ENCODE measurements at regions not wholly inside any gene's neighbourhood (a gene's known extent, or its start where the extent isn't known, plus 50 kb on each side); places are given as distances from the start of the nearest gene placed in this dataset.

DNA sequence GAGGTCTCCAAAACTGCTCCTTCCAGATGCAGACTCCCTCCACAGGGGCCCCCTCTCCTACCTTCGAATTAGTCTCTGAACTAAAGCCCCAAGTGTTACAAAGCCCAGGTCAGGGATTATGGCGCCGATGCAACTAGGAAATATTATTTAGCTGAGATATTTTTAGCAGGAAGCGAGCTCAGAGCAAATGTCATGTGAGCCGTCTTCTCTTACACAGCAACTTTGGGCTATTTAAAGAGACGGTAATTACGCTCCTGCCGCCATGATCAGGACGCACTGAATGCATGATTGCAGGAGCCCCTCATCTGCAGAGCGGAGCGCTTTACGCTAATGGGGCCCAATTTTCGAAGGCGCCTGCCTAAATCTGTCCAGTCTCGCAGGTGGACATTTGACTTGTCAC lies 55.3 kb upstream of the TARDBP start:
- Histone ChIP-seq H3K9me3 (peaks cover 0 to 15% (median 5%) of the 10 kb centered on the region in 4 donors), H3K27me3 (peaks cover 0 to 7% (median 2%) of the 10 kb centered on the region in 4 donors), H3K36me3 (no peaks in the 10 kb centered on the region), H3K4me3 (no peak overlapping the region), H3K27ac (replicated peaks in 1 of 4) (no peak overlapping the region), H3K4me1 (peaks cover 2 to 15% (median 9%) of the 10 kb centered on the region in 4 donors)
- intact Hi-C loops (cut with DNase I): no loop called here
- TF ChIP-seq POLR2A (IDR thresholded peaks at IDR 0.05; ENCODE audit: low read depth) (no peak), POLR2AphosphoS5 (IDR thresholded peaks at IDR 0.05) (no peak), EP300 (IDR thresholded peaks at IDR 0.05) (no peak)
- TF ChIP-seq, protein P1, sequence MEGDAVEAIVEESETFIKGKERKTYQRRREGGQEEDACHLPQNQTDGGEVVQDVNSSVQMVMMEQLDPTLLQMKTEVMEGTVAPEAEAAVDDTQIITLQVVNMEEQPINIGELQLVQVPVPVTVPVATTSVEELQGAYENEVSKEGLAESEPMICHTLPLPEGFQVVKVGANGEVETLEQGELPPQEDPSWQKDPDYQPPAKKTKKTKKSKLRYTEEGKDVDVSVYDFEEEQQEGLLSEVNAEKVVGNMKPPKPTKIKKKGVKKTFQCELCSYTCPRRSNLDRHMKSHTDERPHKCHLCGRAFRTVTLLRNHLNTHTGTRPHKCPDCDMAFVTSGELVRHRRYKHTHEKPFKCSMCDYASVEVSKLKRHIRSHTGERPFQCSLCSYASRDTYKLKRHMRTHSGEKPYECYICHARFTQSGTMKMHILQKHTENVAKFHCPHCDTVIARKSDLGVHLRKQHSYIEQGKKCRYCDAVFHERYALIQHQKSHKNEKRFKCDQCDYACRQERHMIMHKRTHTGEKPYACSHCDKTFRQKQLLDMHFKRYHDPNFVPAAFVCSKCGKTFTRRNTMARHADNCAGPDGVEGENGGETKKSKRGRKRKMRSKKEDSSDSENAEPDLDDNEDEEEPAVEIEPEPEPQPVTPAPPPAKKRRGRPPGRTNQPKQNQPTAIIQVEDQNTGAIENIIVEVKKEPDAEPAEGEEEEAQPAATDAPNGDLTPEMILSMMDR (IDR thresholded peaks at IDR 0.05): no peak
- no peak for DNase-seq (ENCODE audit: extremely low spot score)
- WGBS: 63% methylated on average over 15 of the region's 15 CpGs

DNA sequence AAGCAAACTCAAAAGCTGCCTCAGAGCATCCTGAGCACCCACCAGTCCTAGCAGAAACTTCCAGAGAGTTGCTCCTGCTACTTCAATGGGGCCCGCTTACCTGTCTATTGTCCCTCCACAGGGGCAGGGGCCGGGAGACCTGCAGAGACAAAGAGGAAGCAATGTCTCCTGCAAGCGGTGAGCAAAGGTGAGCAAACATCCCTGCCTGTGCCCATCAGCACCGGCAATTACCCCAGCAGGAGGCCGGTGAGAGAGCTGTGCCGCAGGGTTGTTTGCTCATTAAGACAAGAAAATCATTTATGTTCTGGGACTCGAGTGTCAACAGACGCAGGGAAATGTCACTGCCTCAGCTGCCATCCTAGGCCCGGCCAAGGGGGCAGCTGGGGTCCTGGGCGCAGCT lies 53.8 kb upstream of the TARDBP start:
- Histone ChIP-seq H3K4me1 (peaks cover 2 to 15% (median 9%) of the 10 kb centered on the region in 4 donors), H3K27me3 (peaks cover 0 to 18% (median 2%) of the 10 kb centered on the region in 4 donors), H3K27ac (replicated peaks in 1 of 4) (no peak overlapping the region), H3K9me3 (peaks cover 0 to 8% (median 3%) of the 10 kb centered on the region in 4 donors), H3K4me3 (no peak overlapping the region), H3K36me3 (no peaks in the 10 kb centered on the region)
- 88% methylated on average over 10 of the region's 10 CpGs for WGBS
- TF ChIP-seq, protein P1 (IDR thresholded peaks at IDR 0.05): no peak
- TF ChIP-seq POLR2A (IDR thresholded peaks at IDR 0.05; ENCODE audit: low read depth) (no peak), EP300 (IDR thresholded peaks at IDR 0.05) (no peak), POLR2AphosphoS5 (IDR thresholded peaks at IDR 0.05) (no peak)
- no peak for DNase-seq (ENCODE audit: extremely low spot score)
- intact Hi-C loops (cut with DNase I): no loop called here

DNA sequence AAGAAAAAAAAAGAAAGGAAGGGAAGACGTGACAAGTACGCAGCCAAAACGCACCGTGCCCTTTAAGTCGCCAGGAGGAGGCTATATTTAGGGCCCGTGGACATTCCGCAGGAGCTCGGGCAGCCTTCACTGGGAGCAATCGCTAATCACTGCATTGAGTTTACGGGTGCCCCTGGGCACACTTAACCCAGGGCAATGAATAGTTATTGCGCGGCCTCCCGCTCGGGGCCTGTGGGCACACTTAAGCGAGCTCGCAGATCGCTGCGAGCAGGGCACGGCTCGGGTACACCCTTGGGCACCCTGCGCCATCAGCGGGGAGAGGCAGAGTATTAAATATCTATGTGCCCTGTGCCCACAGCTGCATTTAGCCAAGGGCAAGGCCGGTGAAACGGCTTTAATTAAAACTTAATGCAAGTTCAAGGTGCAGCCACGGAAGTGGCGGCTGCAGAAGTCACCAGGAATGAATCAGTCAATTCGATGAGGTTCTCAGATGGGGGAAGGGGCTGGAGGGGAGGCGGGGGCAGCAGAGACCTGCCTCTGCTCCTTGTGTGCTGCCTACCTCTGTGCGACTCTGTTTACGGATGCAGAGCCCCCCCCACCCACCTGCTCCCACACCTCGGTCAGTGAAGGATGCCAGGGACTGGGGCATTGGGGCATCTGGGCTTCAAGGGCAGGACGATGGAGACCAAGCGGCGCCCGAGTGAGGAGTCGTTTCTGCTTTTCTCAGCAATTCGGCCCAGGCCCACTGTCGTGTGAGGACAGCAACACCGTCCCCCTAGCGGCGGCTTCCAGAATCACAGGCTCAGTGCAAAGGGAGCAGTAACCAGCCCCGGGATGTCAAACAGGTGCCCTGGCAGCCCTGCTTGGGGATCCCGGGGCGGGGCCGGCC lies 51.8 kb upstream of the TARDBP start:
- intact Hi-C loops (cut with DNase I): no loop called here
- Histone ChIP-seq H3K36me3 (no peaks in the 10 kb centered on the region), H3K9me3 (no peaks in the 10 kb centered on the region), H3K4me1 (peaks cover 2 to 15% (median 9%) of the 10 kb centered on the region in 4 donors), H3K27ac (replicated peaks in 1 of 4) (no peak overlapping the region), H3K4me3 (no peak overlapping the region), H3K27me3 (peaks cover 0 to 28% (median 2%) of the 10 kb centered on the region in 4 donors)
- peak; percentile 95 for DNase-seq (ENCODE audit: extremely low spot score)
- WGBS: 75% methylated on average over 34 of the region's 45 CpGs
- TF ChIP-seq, protein P1 (IDR thresholded peaks at IDR 0.05): peak; percentile 69 to 93 (median 79)
- no peak for TF ChIP-seq POLR2AphosphoS5 (IDR thresholded peaks at IDR 0.05)

DNA sequence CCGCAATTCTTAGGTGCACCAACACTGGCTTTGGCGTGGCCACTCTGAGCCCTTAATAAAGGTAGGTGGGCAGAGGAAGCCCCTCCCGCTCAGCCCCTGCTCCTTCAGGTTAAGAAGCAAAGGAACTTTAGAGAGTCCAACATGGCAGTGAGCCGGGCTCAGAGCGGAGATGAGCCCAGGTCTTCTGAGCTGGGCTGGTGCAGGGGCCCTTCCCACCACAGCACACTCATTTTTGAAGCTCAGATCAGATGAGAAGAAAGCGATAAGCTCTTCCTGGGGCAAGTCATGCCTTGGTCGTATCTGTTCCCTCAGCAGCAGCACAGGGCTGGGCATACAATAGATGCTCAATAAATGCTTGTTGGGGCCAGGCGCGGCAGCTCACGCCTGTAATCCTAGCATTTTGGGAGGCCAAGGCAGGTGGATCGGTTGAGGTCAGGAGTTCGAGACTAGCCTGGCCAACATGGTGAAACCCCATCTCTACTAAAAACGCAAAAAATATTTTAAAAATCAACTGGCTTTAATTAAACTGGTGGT lies 51.1 kb upstream of the TARDBP start:
- no peak for TF ChIP-seq POLR2A (IDR thresholded peaks at IDR 0.05; ENCODE audit: low read depth)
- peaks cover 0 to 28% (median 2%) of the 10 kb centered on the region in 4 donors for H3K27me3 ChIP-seq
- H3K36me3 ChIP-seq: no peaks in the 10 kb centered on the region
- DNase-seq (ENCODE audit: extremely low spot score): no peak
- 76% methylated on average over 10 of the region's 13 CpGs for WGBS
- intact Hi-C loops (cut with DNase I): no loop called here
- no peak overlapping the region for H3K27ac ChIP-seq (replicated peaks in 1 of 4)
- no peak overlapping the region for H3K4me3 ChIP-seq
- no peaks in the 10 kb centered on the region for H3K9me3 ChIP-seq
- peaks cover 2 to 17% (median 11%) of the 10 kb centered on the region in 4 donors for H3K4me1 ChIP-seq

DNA sequence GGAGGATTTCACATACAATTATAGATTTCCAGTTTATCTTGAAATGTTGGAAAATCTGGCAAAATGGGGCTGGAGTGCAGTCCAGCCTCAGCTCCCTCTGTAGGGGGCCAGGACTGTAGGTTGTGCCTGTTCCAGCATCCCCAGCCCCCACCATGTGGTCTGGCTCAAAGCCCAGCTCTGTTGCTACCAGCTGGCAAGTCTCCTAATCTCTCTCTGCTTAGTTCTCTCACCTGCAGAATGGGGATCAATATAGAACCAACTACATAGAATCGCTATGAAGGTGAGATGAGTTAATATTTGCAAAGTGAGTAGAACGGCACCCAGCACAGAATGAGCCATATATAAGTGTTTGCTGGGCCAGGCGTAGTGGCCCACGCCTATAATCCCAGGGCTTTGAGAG lies 50.0 kb upstream of the TARDBP start:
- peaks cover 0 to 14% (median 7%) of the 10 kb centered on the region in 4 donors for H3K4me1 ChIP-seq
- peaks cover 0 to 28% (median 2%) of the 10 kb centered on the region in 4 donors for H3K27me3 ChIP-seq
- H3K27ac ChIP-seq (replicated peaks in 1 of 4): no peak overlapping the region
- TF ChIP-seq, protein P1 (IDR thresholded peaks at IDR 0.05): no peak
- TF ChIP-seq POLR2AphosphoS5 (IDR thresholded peaks at IDR 0.05) (no peak), EP300 (IDR thresholded peaks at IDR 0.05) (no peak), POLR2A (IDR thresholded peaks at IDR 0.05; ENCODE audit: low read depth) (no peak)
- WGBS: 71% methylated on average over 2 of the region's 4 CpGs
- no peaks in the 10 kb centered on the region for H3K9me3 ChIP-seq
- no peak overlapping the region for H3K4me3 ChIP-seq
- intact Hi-C loops (cut with DNase I): no loop called here
- no peak for DNase-seq (ENCODE audit: extremely low spot score)
- H3K36me3 ChIP-seq: no peaks in the 10 kb centered on the region

Measured in esophagus muscularis mucosa (tissue), 4 donors.